Central memory CD8-positive, alpha-beta T cell (primary cell): ENCODE measurements at regions not wholly inside any gene's neighbourhood (a gene's known extent, or its start where the extent isn't known, plus 50 kb on each side); places are given as distances from the start of the nearest gene placed in this dataset.
A peak's percentile ranks its signal among the peaks of the same experiment; 100 is the strongest.
"Not testable (repeated sequence)": the region's sequence is repeated elsewhere in the genome, so short reads cannot be mapped to it uniquely, and the experiment has no call there.

Source experiments
- ATAC-seq: fragments of 150-1000 bp; cut with Tn5 transposase; replicated peaks from 2 replicates; pipeline ENCODE4 v1.10.0; 2022; ENCODE audit warnings: mild to moderate bottlenecking, moderate FRiP score, moderate number of reproducible peaks; ENCODE audit not compliant: poor library complexity, severe bottlenecking; ENCODE audit errors: extremely low read depth
- DNase-seq, 2 donors: peaks; one replicate each; pipeline ENCODE4 v3.0.0; 2021; ENCODE audit warnings: low spot score in 2 of 2
- H3K27ac Mint-ChIP-seq: one replicate; pipeline ENCODE4 v1.8.0; 2022; ENCODE audit warnings: low read depth, mild to moderate bottlenecking, moderate library complexity, mixed read lengths
- H3K27me3 Mint-ChIP-seq: one replicate; pipeline ENCODE4 v1.8.0; 2022; ENCODE audit warnings: mixed read lengths
- H3K36me3 Mint-ChIP-seq: one replicate; pipeline ENCODE4 v1.8.0; 2022; ENCODE audit warnings: mild to moderate bottlenecking, moderate library complexity, mixed read lengths; ENCODE audit not compliant: insufficient read depth
- H3K4me1 Mint-ChIP-seq: one replicate; pipeline ENCODE4 v1.8.0; 2022; ENCODE audit warnings: mixed read lengths
- H3K4me3 Mint-ChIP-seq: one replicate; pipeline ENCODE4 v1.8.0; 2022; ENCODE audit warnings: mild to moderate bottlenecking, moderate library complexity, mixed read lengths
- H3K9me3 Mint-ChIP-seq: one replicate; pipeline ENCODE4 v1.8.0; 2022; ENCODE audit warnings: mixed read lengths

- ATAC-seq (peak; percentile 76), DNase-seq (peak; percentile 55 to 71)
- H3K36me3 Mint-ChIP-seq, H3K9me3 Mint-ChIP-seq, H3K27ac Mint-ChIP-seq, H3K27me3 Mint-ChIP-seq: not testable (repeated sequence)
- H3K4me1 Mint-ChIP-seq: peaks cover 29% of the 10 kb centered on the region
- H3K4me3 Mint-ChIP-seq: peak overlapping the region; percentile 6
Measured at GRCh38 chr17:30719131-30719973, 105.1 kb downstream of the CRLF3 start.

GRCh38 chr17:30718691-30719090 lies 105.8 kb downstream of the CRLF3 start:
- H3K9me3 Mint-ChIP-seq, H3K27me3 Mint-ChIP-seq, H3K36me3 Mint-ChIP-seq, H3K27ac Mint-ChIP-seq, H3K4me3 Mint-ChIP-seq, ATAC-seq: not testable (repeated sequence)
- H3K4me1 Mint-ChIP-seq: peaks cover 29% of the 10 kb centered on the region
- peak in 1 of 2 donors; percentile 10 for DNase-seq

GRCh38 chr17:30718099-30718447 lies 106.4 kb downstream of the CRLF3 start:
- H3K36me3 Mint-ChIP-seq, DNase-seq, H3K27ac Mint-ChIP-seq, H3K4me3 Mint-ChIP-seq, ATAC-seq, H3K27me3 Mint-ChIP-seq, H3K9me3 Mint-ChIP-seq: not testable (repeated sequence)
- H3K4me1 Mint-ChIP-seq: peaks cover 29% of the 10 kb centered on the region

DNA sequence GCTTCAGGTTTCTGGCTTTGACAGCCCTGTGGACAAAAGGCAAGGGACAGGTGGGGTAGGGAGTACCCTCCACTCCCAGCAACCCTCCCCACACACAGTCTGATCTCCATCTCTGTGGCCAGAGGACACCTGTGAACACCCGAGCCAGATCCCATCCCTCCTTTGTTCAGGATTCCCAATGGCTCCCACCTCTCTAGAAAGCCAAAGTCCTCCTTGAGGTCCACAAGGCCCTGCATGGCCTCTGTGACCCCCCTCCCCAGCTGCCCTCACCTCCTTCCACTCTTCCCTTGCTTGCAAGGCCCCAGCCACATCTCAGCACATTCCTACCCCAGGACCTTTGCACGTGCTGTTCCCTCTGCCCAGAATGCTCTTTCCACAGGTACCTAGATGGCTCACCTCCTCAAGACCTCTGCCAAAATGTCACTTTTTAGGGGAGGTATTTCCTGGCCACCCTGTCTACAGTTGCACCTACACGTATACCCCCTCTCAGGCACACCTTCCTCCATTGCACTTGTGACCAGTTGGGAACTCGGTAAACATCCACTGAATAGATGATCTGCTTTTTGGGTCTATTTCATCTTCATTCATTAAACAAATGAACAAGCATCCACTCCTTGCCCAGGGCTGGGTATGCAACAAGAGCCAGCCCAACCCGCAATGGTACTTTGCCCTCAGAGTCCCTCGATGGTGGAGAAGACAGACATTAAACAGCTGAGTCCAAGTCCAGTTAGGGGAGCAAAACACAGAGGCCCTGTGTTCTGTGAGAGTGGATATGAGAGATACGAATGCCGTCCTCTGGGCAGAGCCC lies 107.0 kb downstream of the CRLF3 start:
- Mint-ChIP-seq H3K9me3 (no peaks in the 10 kb centered on the region), H3K4me3 (no peak overlapping the region), H3K36me3 (peaks cover 4% of the 10 kb centered on the region), H3K27me3 (no peaks in the 10 kb centered on the region), H3K27ac (no peak overlapping the region), H3K4me1 (peaks cover 29% of the 10 kb centered on the region)
- DNase-seq (no peak), ATAC-seq (no peak)

- ATAC-seq (no peak), DNase-seq (no peak)
- Mint-ChIP-seq H3K36me3 (peaks cover 4% of the 10 kb centered on the region), H3K27ac (no peak overlapping the region), H3K4me3 (no peak overlapping the region), H3K4me1 (peaks cover 32% of the 10 kb centered on the region), H3K27me3 (no peaks in the 10 kb centered on the region), H3K9me3 (no peaks in the 10 kb centered on the region)
Measured at GRCh38 chr17:30716461-30717290, 107.8 kb downstream of the CRLF3 start.

DNA sequence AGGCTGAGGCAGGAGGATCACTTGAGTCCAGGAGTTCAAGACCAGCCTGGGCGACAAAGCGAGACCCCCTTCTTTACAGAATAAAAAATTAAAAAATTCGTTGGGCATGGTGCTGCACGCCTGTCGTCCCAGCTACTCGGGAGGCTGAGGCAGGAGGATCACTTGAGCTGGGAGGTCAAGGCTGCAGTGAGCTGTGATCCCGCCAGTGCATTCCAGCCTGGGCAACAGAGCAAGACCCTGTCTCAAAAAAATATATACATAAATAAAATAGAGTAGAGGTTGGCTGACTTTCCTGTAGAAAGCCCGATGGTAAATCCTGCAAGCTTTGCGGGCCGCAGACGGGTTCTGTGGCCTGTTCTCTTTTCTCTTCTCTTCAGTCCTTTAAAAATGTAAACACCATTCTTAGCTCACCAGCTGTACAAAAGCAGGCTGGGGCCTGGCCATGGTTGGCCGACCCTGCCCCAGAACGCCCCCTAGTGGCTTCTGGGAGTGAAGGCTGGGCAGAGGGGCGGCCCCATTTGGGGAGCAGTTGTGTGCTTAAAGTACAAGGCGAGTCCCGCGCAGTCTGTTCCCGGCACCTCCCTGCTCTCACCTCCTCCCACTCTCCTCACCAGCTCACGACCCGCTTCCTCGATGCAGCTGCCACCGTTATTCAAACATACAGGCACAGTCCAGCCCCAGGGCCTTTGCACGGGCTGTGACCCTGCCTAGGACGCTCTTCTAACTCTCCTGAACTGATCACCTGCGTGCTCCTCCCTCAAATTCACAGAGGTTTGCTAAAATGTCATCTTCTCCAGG lies 109.5 kb downstream of the CRLF3 start:
- peaks cover 46% of the 10 kb centered on the region for H3K4me1 Mint-ChIP-seq
- ATAC-seq: peak; percentile 72
- not testable (repeated sequence) for H3K27me3 Mint-ChIP-seq, H3K4me3 Mint-ChIP-seq, H3K36me3 Mint-ChIP-seq, H3K9me3 Mint-ChIP-seq
- peak overlapping the region; percentile 64 for H3K27ac Mint-ChIP-seq
- peak in 1 of 2 donors; percentile 42 for DNase-seq

DNA sequence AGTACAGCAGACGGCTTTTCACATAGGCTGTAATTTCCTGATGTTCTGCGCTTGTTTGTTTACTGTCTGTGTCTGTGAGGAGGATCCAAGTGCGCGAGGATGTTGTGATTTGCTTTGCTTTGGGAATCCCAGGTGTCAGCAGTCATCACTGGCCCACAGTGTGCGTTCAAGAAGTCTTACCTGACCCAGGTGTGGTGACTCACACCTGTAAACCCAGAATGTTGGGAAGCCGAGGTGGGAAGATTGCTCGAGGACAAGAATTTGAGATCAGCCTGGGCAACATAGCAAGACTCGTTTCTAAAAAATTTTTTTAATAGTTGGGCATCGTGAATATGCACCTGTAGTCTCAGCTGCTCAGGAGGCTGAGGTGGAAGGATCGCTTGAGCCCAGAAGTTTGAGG lies 110.7 kb downstream of the CRLF3 start:
- H3K27me3 Mint-ChIP-seq, H3K4me3 Mint-ChIP-seq, H3K36me3 Mint-ChIP-seq, ATAC-seq, H3K9me3 Mint-ChIP-seq, DNase-seq, H3K27ac Mint-ChIP-seq: not testable (repeated sequence)
- peaks cover 39% of the 10 kb centered on the region for H3K4me1 Mint-ChIP-seq

- not testable (repeated sequence) for DNase-seq, H3K27ac Mint-ChIP-seq, ATAC-seq, H3K36me3 Mint-ChIP-seq, H3K4me3 Mint-ChIP-seq, H3K27me3 Mint-ChIP-seq, H3K9me3 Mint-ChIP-seq
- peaks cover 39% of the 10 kb centered on the region for H3K4me1 Mint-ChIP-seq
Measured at GRCh38 chr17:30712859-30713258, 111.6 kb downstream of the CRLF3 start.

- not testable (repeated sequence) for H3K9me3 Mint-ChIP-seq, H3K36me3 Mint-ChIP-seq, H3K27me3 Mint-ChIP-seq, DNase-seq, ATAC-seq
- H3K27ac Mint-ChIP-seq: peak overlapping the region; percentile 74
- peaks cover 42% of the 10 kb centered on the region for H3K4me1 Mint-ChIP-seq
- H3K4me3 Mint-ChIP-seq: peak overlapping the region; percentile 75
Measured at GRCh38 chr17:30711626-30712507, 112.6 kb downstream of the CRLF3 start.

- Mint-ChIP-seq H3K4me3 (peak overlapping the region; percentile 75), H3K27ac (peak overlapping the region; percentile 74), H3K4me1 (peaks cover 46% of the 10 kb centered on the region)
- H3K27me3 Mint-ChIP-seq, DNase-seq, H3K36me3 Mint-ChIP-seq, ATAC-seq, H3K9me3 Mint-ChIP-seq: not testable (repeated sequence)
Measured at GRCh38 chr17:30711176-30711575, 113.3 kb downstream of the CRLF3 start.
